NCI-H460 (cell line): ENCODE measurements at regions not wholly inside any gene's neighbourhood (a gene's known extent, or its start where the extent isn't known, plus 50 kb on each side); places are given as distances from the start of the nearest gene placed in this dataset.
"Not testable (repeated sequence)": the region's sequence is repeated elsewhere in the genome, so short reads cannot be mapped to it uniquely, and the experiment has no call there.

Source experiments
- DNase-seq: peaks from one replicate; pipeline ENCODE4 v3.0.0-alpha.2; 2016; ENCODE audit warnings: low read depth; ENCODE audit errors: extremely low read depth

GRCh38 chr5:56763711-56764466 is 51.5 kb upstream of the MAP3K1 start:
- DNase-seq, result no peak

GRCh38 chr5:56763182-56763581 is 52.2 kb upstream of the MAP3K1 start:
- no peak for DNase-seq

GRCh38 chr5:56761151-56761885 is 54.0 kb upstream of the MAP3K1 start:
- DNase-seq, result no peak

GRCh38 chr5:56760723-56761122 is 54.6 kb upstream of the MAP3K1 start:
- DNase-seq, result no peak

GRCh38 chr5:56759521-56760216 is 55.7 kb upstream of the MAP3K1 start:
- no peak for DNase-seq

GRCh38 chr5:56757077-56757476 is 58.3 kb upstream of the MAP3K1 start:
- DNase-seq, result no peak

GRCh38 chr5:56755036-56755555 is 60.3 kb upstream of the MAP3K1 start:
- DNase-seq, result no peak

GRCh38 chr5:56753588-56753987 is 61.8 kb upstream of the MAP3K1 start:
- not testable (repeated sequence) for DNase-seq

GRCh38 chr5:56751572-56752313 is 63.6 kb upstream of the MAP3K1 start:
- DNase-seq, result no peak

GRCh38 chr5:56749842-56750241 is 65.5 kb upstream of the MAP3K1 start:
- DNase-seq, result no peak

GRCh38 chr5:56746553-56747339 is 68.6 kb upstream of the MAP3K1 start:
- DNase-seq, result no peak

GRCh38 chr5:56745864-56746263 is 69.5 kb upstream of the MAP3K1 start:
- DNase-seq, result no peak

GRCh38 chr5:56740868-56741267 is 74.5 kb upstream of the MAP3K1 start:
- DNase-seq, result no peak

- no peak for DNase-seq
Observed at GRCh38 chr5:56739990-56740389, 75.4 kb upstream of the MAP3K1 start.

- no peak for DNase-seq
Observed at GRCh38 chr5:56737951-56738606, 77.3 kb upstream of the MAP3K1 start.

- DNase-seq, result no peak
Observed at GRCh38 chr5:56737002-56737621, 78.2 kb upstream of the MAP3K1 start.

GRCh38 chr5:56735849-56736641 is 79.3 kb upstream of the MAP3K1 start:
- no peak for DNase-seq

- DNase-seq, result no peak
Observed at GRCh38 chr5:56734091-56734694, 81.2 kb upstream of the MAP3K1 start.
